Liver (tissue), 3 donors: ENCODE measurements at regions not wholly inside any gene's neighbourhood (a gene's known extent, or its start where the extent isn't known, plus 50 kb on each side); places are given as distances from the start of the nearest gene placed in this dataset.

Experiments used
- CTCF ChIP-seq: fragments of 150-350 bp; IDR thresholded peaks from 2 replicates; pipeline ENCODE4 v1.5.1; 2017; ENCODE audit warnings: improper control_type of control experiment, low read depth, low read length; ENCODE audit not compliant: missing input control
- EGR1 ChIP-seq, 2 donors: IDR thresholded peaks; 2 replicates each; pipeline ENCODE4 v1.6.1; 2016 to 2018; ENCODE audit warnings: antibody characterized with exemption in 2 of 2, low read depth in 2 of 2
- FOXA1 ChIP-seq: IDR thresholded peaks from 2 replicates; pipeline ENCODE4 v1.6.1; 2016; ENCODE audit warnings: antibody characterized with exemption
- GABPA ChIP-seq, 2 donors: IDR thresholded peaks in 1 of 2; conservative IDR thresholded peaks in 1 of 2; 2 replicates each; pipeline ENCODE4 v1.6.1; 2016; ENCODE audit warnings: antibody characterized with exemption in 2 of 2, mild to moderate bottlenecking in 1 of 2, moderate library complexity in 1 of 2
- RAD21 ChIP-seq, 2 donors: IDR thresholded peaks; 2 replicates each; pipeline ENCODE4 v1.6.1; 2016; ENCODE audit warnings: antibody characterized with exemption in 2 of 2, mild to moderate bottlenecking in 2 of 2
- REST ChIP-seq: IDR thresholded peaks from 2 replicates; pipeline ENCODE4 v1.6.1; 2016; ENCODE audit warnings: antibody characterized with exemption, mild to moderate bottlenecking
- RXRA ChIP-seq, 2 donors: IDR thresholded peaks; 2 replicates each; pipeline ENCODE4 v1.6.1; 2017 to 2018; ENCODE audit warnings: antibody characterized with exemption in 2 of 2, mild to moderate bottlenecking in 1 of 2
- SP1 ChIP-seq: IDR thresholded peaks from 2 replicates; pipeline ENCODE4 v1.6.1; 2018; ENCODE audit warnings: antibody characterized with exemption, mild to moderate bottlenecking
- TAF1 ChIP-seq: conservative IDR thresholded peaks from 2 replicates; pipeline ENCODE4 v1.6.1; 2016; ENCODE audit warnings: antibody characterized with exemption, mild to moderate bottlenecking
- YY1 ChIP-seq: IDR thresholded peaks from 2 replicates; pipeline ENCODE4 v1.6.1; 2016; ENCODE audit warnings: antibody characterized with exemption, mild to moderate bottlenecking
- TF ChIP-seq, protein P1 (sequence below): IDR thresholded peaks from 2 replicates; pipeline ENCODE4 v1.6.1; 2016; ENCODE audit warnings: antibody characterized with exemption
- TF ChIP-seq, protein P2 (sequence below): IDR thresholded peaks from 2 replicates; pipeline ENCODE4 v1.6.1; 2016; ENCODE audit warnings: antibody characterized with exemption
- donor health status: healthy.
- donor health status: healthy.

DNA sequence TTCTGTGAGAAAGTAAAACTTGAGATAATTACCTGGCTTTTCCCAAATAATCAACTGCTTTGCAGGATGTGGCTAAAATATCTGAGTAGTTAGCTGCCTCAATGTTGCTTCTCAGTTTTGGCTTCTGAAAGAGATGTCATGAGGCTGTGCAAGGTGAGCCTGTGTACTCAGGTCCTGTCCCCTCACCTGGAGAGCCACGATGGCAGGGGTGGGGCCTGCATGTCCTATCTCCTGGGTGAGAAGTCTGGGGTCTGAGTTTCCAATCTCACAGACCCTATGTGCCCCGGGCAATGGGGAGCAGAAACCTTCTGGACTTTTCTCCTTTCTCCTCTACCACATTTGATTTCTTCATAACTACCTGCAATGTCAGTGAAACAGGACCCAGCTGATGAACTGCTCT is 338.6 kb upstream of the B3GAT1 start:
- TF ChIP-seq CTCF (no peak), TAF1 (no peak), GABPA (IDR thresholded peaks at IDR 0.05 in 1 of 2, conservative IDR thresholded peaks at IDR 0.05 in 1 of 2) (no peak), SP1 (no peak), YY1 (no peak), REST (no peak), RAD21 (IDR thresholded peaks at IDR 0.05) (no peak), FOXA1 (no peak), EGR1 (IDR thresholded peaks at IDR 0.05; ENCODE audit: low read depth in 2 of 2) (no peak), RXRA (IDR thresholded peaks at IDR 0.05) (no peak)
- TF ChIP-seq, protein P1, sequence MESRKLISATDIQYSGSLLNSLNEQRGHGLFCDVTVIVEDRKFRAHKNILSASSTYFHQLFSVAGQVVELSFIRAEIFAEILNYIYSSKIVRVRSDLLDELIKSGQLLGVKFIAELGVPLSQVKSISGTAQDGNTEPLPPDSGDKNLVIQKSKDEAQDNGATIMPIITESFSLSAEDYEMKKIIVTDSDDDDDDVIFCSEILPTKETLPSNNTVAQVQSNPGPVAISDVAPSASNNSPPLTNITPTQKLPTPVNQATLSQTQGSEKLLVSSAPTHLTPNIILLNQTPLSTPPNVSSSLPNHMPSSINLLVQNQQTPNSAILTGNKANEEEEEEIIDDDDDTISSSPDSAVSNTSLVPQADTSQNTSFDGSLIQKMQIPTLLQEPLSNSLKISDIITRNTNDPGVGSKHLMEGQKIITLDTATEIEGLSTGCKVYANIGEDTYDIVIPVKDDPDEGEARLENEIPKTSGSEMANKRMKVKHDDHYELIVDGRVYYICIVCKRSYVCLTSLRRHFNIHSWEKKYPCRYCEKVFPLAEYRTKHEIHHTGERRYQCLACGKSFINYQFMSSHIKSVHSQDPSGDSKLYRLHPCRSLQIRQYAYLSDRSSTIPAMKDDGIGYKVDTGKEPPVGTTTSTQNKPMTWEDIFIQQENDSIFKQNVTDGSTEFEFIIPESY: no peak
- TF ChIP-seq, protein P2, sequence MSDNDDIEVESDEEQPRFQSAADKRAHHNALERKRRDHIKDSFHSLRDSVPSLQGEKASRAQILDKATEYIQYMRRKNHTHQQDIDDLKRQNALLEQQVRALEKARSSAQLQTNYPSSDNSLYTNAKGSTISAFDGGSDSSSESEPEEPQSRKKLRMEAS: no peak
